Neural crest cell (in vitro differentiated cells): ENCODE measurements at regions not wholly inside any gene's neighbourhood (a gene's known extent, or its start where the extent isn't known, plus 50 kb on each side); places are given as distances from the start of the nearest gene placed in this dataset.
"Not testable (repeated sequence)": the region's sequence is repeated elsewhere in the genome, so short reads cannot be mapped to it uniquely, and the experiment has no call there.

Source experiments
- DNase-seq: peaks from one replicate; pipeline ENCODE4 v3.0.0; 2021; ENCODE audit warnings: low read depth, mixed read lengths, low spot score
- H3K27ac Mint-ChIP-seq: one replicate; pipeline ENCODE4 v1.8.0; 2021; ENCODE audit warnings: mild to moderate bottlenecking, mixed read lengths; ENCODE audit not compliant: unreplicated experiment
- H3K27me3 Mint-ChIP-seq: 2 replicates; pipeline ENCODE4 v1.8.0; 2021; ENCODE audit warnings: low read depth, mild to moderate bottlenecking, mixed read lengths
- H3K36me3 Mint-ChIP-seq: 2 replicates; pipeline ENCODE4 v1.8.0; 2021; ENCODE audit warnings: low read depth, mild to moderate bottlenecking, mixed read lengths
- H3K4me1 Mint-ChIP-seq: 2 replicates; pipeline ENCODE4 v1.8.0; 2021; ENCODE audit warnings: mixed read lengths
- H3K4me3 Mint-ChIP-seq: one replicate; pipeline ENCODE4 v1.8.0; 2021; ENCODE audit warnings: mild to moderate bottlenecking, mixed read lengths
- H3K9me3 Mint-ChIP-seq: 2 replicates; pipeline ENCODE4 v1.8.0; 2021; ENCODE audit warnings: mixed read lengths
- CTCF ChIP-seq: fragments of 200-600 bp; sonication (generic); conservative IDR thresholded peaks from 2 replicates; pipeline ENCODE4 v1.5.0; 2021; ENCODE audit warnings: antibody characterized with exemption, mild to moderate bottlenecking

DNA sequence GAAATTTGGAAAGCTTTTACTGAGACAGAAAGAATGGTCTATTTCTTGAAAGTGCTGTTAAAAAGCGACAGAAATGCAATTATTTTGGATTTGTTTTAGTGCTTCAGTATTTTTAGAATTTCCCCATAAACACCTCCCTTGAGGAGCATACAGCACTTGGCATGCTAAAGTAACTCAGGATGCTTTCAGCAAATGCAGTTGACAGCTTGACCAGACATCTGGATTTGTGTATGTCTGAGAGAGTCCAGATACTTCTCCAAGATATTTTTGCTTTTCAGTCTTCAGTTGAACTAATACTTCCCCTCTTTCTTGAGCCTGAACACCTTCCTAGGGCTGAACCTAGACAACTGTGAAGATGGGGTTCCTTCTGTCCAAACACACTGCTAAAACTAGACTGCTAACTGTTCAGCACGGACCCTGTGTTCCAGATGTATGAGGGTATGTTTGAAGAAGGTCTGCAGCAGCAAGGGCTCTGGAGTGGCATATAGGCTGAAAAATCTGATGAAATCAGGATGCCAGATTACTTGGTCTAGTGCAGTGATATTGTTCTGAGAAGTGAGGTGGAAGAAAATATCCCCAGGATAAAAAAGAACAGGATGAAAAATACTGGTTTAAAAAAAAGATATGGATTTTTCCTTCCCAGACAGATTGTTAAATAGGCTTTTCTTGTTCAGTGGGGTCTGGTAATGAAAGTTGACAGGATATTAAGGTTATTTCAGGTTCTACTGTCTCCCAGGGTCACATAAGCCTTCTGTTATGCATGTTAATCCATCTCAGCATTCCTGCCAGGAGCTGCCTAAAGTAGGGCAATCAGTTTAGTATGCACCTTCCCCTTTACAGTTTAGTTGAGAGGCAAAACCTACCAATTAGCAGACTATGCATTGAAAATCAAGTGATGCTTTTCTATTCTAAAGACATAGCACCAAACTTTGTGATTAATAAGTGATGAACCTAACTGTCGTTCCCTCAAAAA is 516.9 kb upstream of the TBL1XR1 start:
- Mint-ChIP-seq H3K36me3 (no peaks in the 10 kb centered on the region), H3K4me1 (peaks cover 3% of the 10 kb centered on the region), H3K9me3 (no peaks in the 10 kb centered on the region), H3K27me3 (no peaks in the 10 kb centered on the region), H3K27ac (peak overlapping the region; percentile 9), H3K4me3 (no peak overlapping the region)
- DNase-seq = no peak
- no peak for TF ChIP-seq CTCF

GRCh38 chr3:177714945-177715344 is 517.7 kb upstream of the TBL1XR1 start:
- no peak overlapping the region for H3K27ac Mint-ChIP-seq
- no peaks in the 10 kb centered on the region for H3K36me3 Mint-ChIP-seq
- H3K27me3 Mint-ChIP-seq = no peaks in the 10 kb centered on the region
- no peak for DNase-seq
- no peaks in the 10 kb centered on the region for H3K9me3 Mint-ChIP-seq
- peaks cover 3% of the 10 kb centered on the region for H3K4me1 Mint-ChIP-seq
- no peak overlapping the region for H3K4me3 Mint-ChIP-seq
- no peak for TF ChIP-seq CTCF

GRCh38 chr3:177715980-177716379 is 518.7 kb upstream of the TBL1XR1 start:
- DNase-seq = no peak
- Mint-ChIP-seq H3K9me3 (no peaks in the 10 kb centered on the region), H3K4me3 (no peak overlapping the region), H3K36me3 (no peaks in the 10 kb centered on the region), H3K27me3 (no peaks in the 10 kb centered on the region), H3K4me1 (peaks cover 3% of the 10 kb centered on the region), H3K27ac (no peak overlapping the region)
- no peak for TF ChIP-seq CTCF

GRCh38 chr3:177720927-177721326 is 523.6 kb upstream of the TBL1XR1 start:
- not testable (repeated sequence) for H3K27ac Mint-ChIP-seq, DNase-seq, H3K9me3 Mint-ChIP-seq, H3K4me3 Mint-ChIP-seq, H3K36me3 Mint-ChIP-seq, H3K4me1 Mint-ChIP-seq, H3K27me3 Mint-ChIP-seq

DNA sequence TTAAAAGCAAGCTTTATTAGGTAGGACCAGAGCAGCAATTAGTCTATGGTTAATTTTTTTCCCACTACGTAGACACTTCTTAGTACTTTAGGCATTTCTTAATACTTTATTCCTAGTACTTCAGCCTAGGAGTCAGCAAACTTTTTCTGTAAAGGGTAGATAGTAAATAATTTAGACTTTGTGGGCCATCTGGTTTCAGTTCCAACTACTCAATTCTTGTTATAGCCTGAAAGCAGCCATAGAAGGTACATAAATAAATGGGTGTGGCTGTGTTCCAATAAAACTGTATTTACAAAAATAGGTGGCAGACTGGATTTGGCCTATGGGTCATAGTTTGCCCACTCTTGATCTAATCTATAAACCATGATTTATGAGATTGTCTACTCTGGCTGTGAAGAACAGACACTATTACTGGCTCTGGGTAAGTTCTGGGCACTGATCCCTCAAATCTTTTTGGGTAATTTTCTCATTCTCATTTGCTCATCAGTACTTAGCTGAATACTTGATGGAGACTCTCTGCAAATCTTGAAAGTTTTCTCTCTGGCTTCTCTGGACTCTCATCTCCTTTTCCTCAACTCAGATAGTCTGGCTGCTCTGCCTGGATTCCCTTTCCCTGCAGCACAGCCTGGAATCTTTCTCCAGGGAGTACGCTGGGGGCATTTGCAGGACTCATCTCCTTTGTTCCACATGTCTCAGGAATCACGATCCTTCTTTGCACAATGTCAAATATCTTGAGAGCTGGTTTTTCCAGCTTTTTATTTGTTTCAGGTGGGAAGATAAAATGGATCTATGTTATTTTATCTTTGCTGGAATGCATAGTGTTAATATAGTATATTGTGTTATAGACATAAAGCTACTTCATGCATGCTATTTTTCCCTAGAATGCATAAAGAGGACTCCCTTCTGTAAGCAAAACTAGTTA is 524.8 kb upstream of the TBL1XR1 start:
- Mint-ChIP-seq H3K27me3 (no peaks in the 10 kb centered on the region), H3K4me1 (peaks cover 9% of the 10 kb centered on the region), H3K36me3 (no peaks in the 10 kb centered on the region), H3K27ac (no peak overlapping the region), H3K4me3 (no peak overlapping the region), H3K9me3 (no peaks in the 10 kb centered on the region)
- no peak for DNase-seq
- TF ChIP-seq CTCF = no peak
